Erythroblast (primary cell): ENCODE measurements at regions not wholly inside any gene's neighbourhood (a gene's known extent, or its start where the extent isn't known, plus 50 kb on each side); places are given as distances from the start of the nearest gene placed in this dataset.

Experiments
- GATA1 ChIP-seq: IDR thresholded peaks from 2 replicates; pipeline ENCODE4 v1.6.1; 2011; ENCODE audit warnings: low read depth, mild to moderate bottlenecking, control low read depth, low read length, moderate library complexity
- POLR2A ChIP-seq: IDR thresholded peaks from 2 replicates; pipeline ENCODE4 v1.6.1; 2011; ENCODE audit warnings: mild to moderate bottlenecking, low read length

DNA sequence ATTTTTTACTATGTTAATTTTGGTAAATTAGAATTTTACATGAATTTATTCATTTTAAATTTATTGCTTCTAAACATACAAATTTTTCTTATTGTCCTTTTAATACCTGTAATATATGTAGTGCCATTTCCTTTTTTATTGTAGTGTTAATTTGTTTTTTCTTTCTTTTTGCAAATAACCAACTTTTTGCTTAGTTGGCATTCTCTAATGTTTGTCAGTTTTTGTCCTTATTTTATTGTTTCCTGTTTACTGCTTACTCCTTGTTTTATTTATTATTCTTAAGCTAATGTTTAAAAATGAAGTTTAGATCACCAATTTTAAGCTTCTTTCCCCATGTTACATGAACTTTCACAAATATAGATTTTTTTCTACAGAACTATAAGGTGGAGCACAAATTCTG, 516.6 kb downstream of the SLITRK1 start:
- TF ChIP-seq POLR2A (no peak), GATA1 (no peak)
